ENCODE measurements at regions not wholly inside any gene's neighbourhood (a gene's known extent, or its start where the extent isn't known, plus 50 kb on each side); places are given as distances from the start of the nearest gene placed in this dataset.

- DNase-seq (ENCODE audit: low read depth): no peak
Measured at GRCh38 chr5:125176005-125176390, 429.6 kb upstream of the ZNF608 start.

GRCh38 chr5:125177340-125177739 is 430.9 kb upstream of the ZNF608 start:
- DNase-seq (ENCODE audit: low read depth): no peak

GRCh38 chr5:125179612-125180011 is 433.2 kb upstream of the ZNF608 start:
- DNase-seq (ENCODE audit: low read depth): no peak

- DNase-seq (ENCODE audit: low read depth): no peak
Measured at GRCh38 chr5:125180231-125180829, 433.9 kb upstream of the ZNF608 start.

- peak; percentile 30 for DNase-seq (ENCODE audit: low read depth)
Measured at GRCh38 chr5:125181159-125181558, 434.7 kb upstream of the ZNF608 start.

- DNase-seq (ENCODE audit: low read depth): no peak
Measured at GRCh38 chr5:125181955-125182354, 435.5 kb upstream of the ZNF608 start.

GRCh38 chr5:125185740-125186139 is 439.3 kb upstream of the ZNF608 start:
- no peak for DNase-seq (ENCODE audit: low read depth)

- no peak for DNase-seq (ENCODE audit: low read depth)
Measured at GRCh38 chr5:125186911-125187375, 440.5 kb upstream of the ZNF608 start.

GRCh38 chr5:125189531-125189941 is 443.1 kb upstream of the ZNF608 start:
- no peak for DNase-seq (ENCODE audit: low read depth)

GRCh38 chr5:125190232-125191087 is 444.0 kb upstream of the ZNF608 start:
- no peak for DNase-seq (ENCODE audit: low read depth)

GRCh38 chr5:125194883-125195282 is 448.4 kb upstream of the ZNF608 start:
- DNase-seq (ENCODE audit: low read depth): no peak

- DNase-seq (ENCODE audit: low read depth): no peak
Measured at GRCh38 chr5:125196481-125197111, 450.2 kb upstream of the ZNF608 start.

- no peak for DNase-seq (ENCODE audit: low read depth)
Measured at GRCh38 chr5:125197321-125197720, 450.9 kb upstream of the ZNF608 start.

- peak; percentile 89 for DNase-seq (ENCODE audit: low read depth)
Measured at GRCh38 chr5:125198270-125198974, 452.0 kb upstream of the ZNF608 start.

- no peak for DNase-seq (ENCODE audit: low read depth)
Measured at GRCh38 chr5:125199373-125199772, 452.9 kb upstream of the ZNF608 start.

- no peak for DNase-seq (ENCODE audit: low read depth)
Measured at GRCh38 chr5:125199968-125200865, 453.8 kb upstream of the ZNF608 start.

GRCh38 chr5:125200866-125201373 is 454.5 kb upstream of the ZNF608 start:
- no peak for DNase-seq (ENCODE audit: low read depth)

GRCh38 chr5:125201446-125202052 is 455.1 kb upstream of the ZNF608 start:
- DNase-seq (ENCODE audit: low read depth): no peak

GRCh38 chr5:125202353-125202752 is 455.9 kb upstream of the ZNF608 start:
- DNase-seq (ENCODE audit: low read depth): no peak

- DNase-seq (ENCODE audit: low read depth): no peak
Measured at GRCh38 chr5:125202871-125203438, 456.5 kb upstream of the ZNF608 start.

Measured in fibroblast of the conjunctiva (primary cell).